ENCODE measurements at regions not wholly inside any gene's neighbourhood (a gene's known extent, or its start where the extent isn't known, plus 50 kb on each side); places are given as distances from the start of the nearest gene placed in this dataset.

- Histone ChIP-seq H3K79me2 (no peaks in the 10 kb centered on the region), H3K4me2 (no peak overlapping the region), H3K9me2 (replicated peaks; ENCODE audit: insufficient read depth) (no peaks in the 10 kb centered on the region), H3K4me1 (ENCODE audit: insufficient read depth) (peaks cover 4% of the 10 kb centered on the region), H4K20me1 (ENCODE audit: insufficient read depth, poor library complexity, severe bottlenecking) (no peaks in the 10 kb centered on the region), H3K9me3 (ENCODE audit: low read depth) (no peaks in the 10 kb centered on the region), H3K36me3 (replicated peaks; ENCODE audit: insufficient read depth, low read depth) (no peaks in the 10 kb centered on the region), H3K27me3 (no peaks in the 10 kb centered on the region), H2AFZ (no peak overlapping the region), H3K27ac (no peak overlapping the region), H3K4me3 (no peak overlapping the region)
- DNase-seq (ENCODE audit: low spot score), result no peak
- no peak for TF ChIP-seq EZH2phosphoT487 (IDR thresholded peaks at IDR 0.05; ENCODE audit: low read depth, severe bottlenecking, unreplicated experiment)
- TF ChIP-seq EZH2 (IDR thresholded peaks at IDR 0.05; ENCODE audit: borderline replicate concordance), result no peak
- TF ChIP-seq CTCF (IDR thresholded peaks at IDR 0.05; ENCODE audit: poor library complexity), result no peak
- WGBS (ENCODE audit: low lambda C conversion rate, missing lambda C conversion rate), result 82% methylated on average over 1 of the region's 1 CpG
Observed at GRCh38 chr2:217102956-217103355, 243.1 kb upstream of the TNP1 start.

- H3K79me2 ChIP-seq, result no peaks in the 10 kb centered on the region
- H3K4me3 ChIP-seq, result no peak overlapping the region
- TF ChIP-seq CTCF (IDR thresholded peaks at IDR 0.05; ENCODE audit: poor library complexity) (no peak), EZH2 (IDR thresholded peaks at IDR 0.05; ENCODE audit: borderline replicate concordance) (no peak), EZH2phosphoT487 (IDR thresholded peaks at IDR 0.05; ENCODE audit: low read depth, severe bottlenecking, unreplicated experiment) (no peak)
- H3K9me2 ChIP-seq (replicated peaks; ENCODE audit: insufficient read depth), result no peaks in the 10 kb centered on the region
- DNase-seq (ENCODE audit: low spot score), result no peak
- peaks cover 4% of the 10 kb centered on the region for H3K4me1 ChIP-seq (ENCODE audit: insufficient read depth)
- no peak overlapping the region for H3K4me2 ChIP-seq
- H3K9me3 ChIP-seq (ENCODE audit: low read depth), result no peaks in the 10 kb centered on the region
- 97% methylated on average over 6 of the region's 6 CpGs for WGBS (ENCODE audit: low lambda C conversion rate, missing lambda C conversion rate)
- H3K36me3 ChIP-seq (replicated peaks; ENCODE audit: insufficient read depth, low read depth), result no peaks in the 10 kb centered on the region
- H3K27me3 ChIP-seq, result no peaks in the 10 kb centered on the region
- no peak overlapping the region for H2AFZ ChIP-seq
- no peaks in the 10 kb centered on the region for H4K20me1 ChIP-seq (ENCODE audit: insufficient read depth, poor library complexity, severe bottlenecking)
- no peak overlapping the region for H3K27ac ChIP-seq
Observed at GRCh38 chr2:217101972-217102371, 242.1 kb upstream of the TNP1 start.

GRCh38 chr2:217099561-217099960 is 239.7 kb upstream of the TNP1 start:
- Histone ChIP-seq H3K9me2 (replicated peaks; ENCODE audit: insufficient read depth) (no peaks in the 10 kb centered on the region), H4K20me1 (ENCODE audit: insufficient read depth, poor library complexity, severe bottlenecking) (no peaks in the 10 kb centered on the region), H2AFZ (no peak overlapping the region), H3K4me2 (no peak overlapping the region), H3K9me3 (ENCODE audit: low read depth) (no peaks in the 10 kb centered on the region), H3K4me3 (no peak overlapping the region), H3K27ac (no peak overlapping the region), H3K4me1 (ENCODE audit: insufficient read depth) (peaks cover 3% of the 10 kb centered on the region), H3K27me3 (no peaks in the 10 kb centered on the region), H3K79me2 (no peaks in the 10 kb centered on the region), H3K36me3 (replicated peaks; ENCODE audit: insufficient read depth, low read depth) (no peaks in the 10 kb centered on the region)
- no peak for DNase-seq (ENCODE audit: low spot score)
- TF ChIP-seq EZH2phosphoT487 (IDR thresholded peaks at IDR 0.05; ENCODE audit: low read depth, severe bottlenecking, unreplicated experiment), result no peak
- no peak for TF ChIP-seq EZH2 (IDR thresholded peaks at IDR 0.05; ENCODE audit: borderline replicate concordance)
- TF ChIP-seq CTCF (IDR thresholded peaks at IDR 0.05; ENCODE audit: poor library complexity), result no peak

- H3K4me2 ChIP-seq, result no peak overlapping the region
- no peaks in the 10 kb centered on the region for H3K4me1 ChIP-seq (ENCODE audit: insufficient read depth)
- no peak overlapping the region for H3K27ac ChIP-seq
- no peak for TF ChIP-seq CTCF (IDR thresholded peaks at IDR 0.05; ENCODE audit: poor library complexity)
- no peaks in the 10 kb centered on the region for H3K79me2 ChIP-seq
- WGBS (ENCODE audit: low lambda C conversion rate, missing lambda C conversion rate), result 88% methylated on average over 5 of the region's 5 CpGs
- no peak for DNase-seq (ENCODE audit: low spot score)
- no peak overlapping the region for H2AFZ ChIP-seq
- H3K9me2 ChIP-seq (replicated peaks; ENCODE audit: insufficient read depth), result no peaks in the 10 kb centered on the region
- H4K20me1 ChIP-seq (ENCODE audit: insufficient read depth, poor library complexity, severe bottlenecking), result no peaks in the 10 kb centered on the region
- H3K27me3 ChIP-seq, result no peaks in the 10 kb centered on the region
- no peaks in the 10 kb centered on the region for H3K36me3 ChIP-seq (replicated peaks; ENCODE audit: insufficient read depth, low read depth)
- H3K4me3 ChIP-seq, result no peak overlapping the region
- no peaks in the 10 kb centered on the region for H3K9me3 ChIP-seq (ENCODE audit: low read depth)
Observed at GRCh38 chr2:217098435-217098834, 238.6 kb upstream of the TNP1 start.
